Liver (tissue), 8 donors: ENCODE measurements at regions not wholly inside any gene's neighbourhood (a gene's known extent, or its start where the extent isn't known, plus 50 kb on each side); places are given as distances from the start of the nearest gene placed in this dataset.
"Not testable (repeated sequence)": the region's sequence is repeated elsewhere in the genome, so short reads cannot be mapped to it uniquely, and the experiment has no call there.

Source experiments
- DNase-seq: peaks from one replicate; pipeline ENCODE4 v3.0.0-alpha.2; 2017; ENCODE audit warnings: low spot score
- H3K27ac ChIP-seq, 2 donors: one replicate each; pipeline ENCODE4 v1.7.0; 2013; ENCODE audit warnings: inconsistent platforms in 2 of 2, low read length in 2 of 2, control low read depth in 1 of 2, low read depth in 1 of 2, mild to moderate bottlenecking in 1 of 2
- H3K27me3 ChIP-seq, 4 donors: one replicate each; pipeline versions ENCODE4 v1.6.1 to v1.7.0; 2013; ENCODE audit warnings: low read length in 3 of 4, inconsistent platforms in 1 of 4, mild to moderate bottlenecking in 1 of 4, moderate library complexity in 1 of 4; ENCODE audit not compliant: control insufficient read depth in 4 of 4, insufficient read depth in 4 of 4
- H3K36me3 ChIP-seq, 4 donors: one replicate each; pipeline versions ENCODE4 v1.6.1 to v1.7.0; 2013; ENCODE audit warnings: low read length in 3 of 4, mild to moderate bottlenecking in 3 of 4, low read depth in 1 of 4, moderate library complexity in 1 of 4; ENCODE audit not compliant: control insufficient read depth in 4 of 4, insufficient read depth in 3 of 4
- H3K4me1 ChIP-seq, 4 donors: one replicate each; pipeline versions ENCODE4 v1.6.1 to v1.7.0; 2013; ENCODE audit warnings: low read length in 3 of 4, mild to moderate bottlenecking in 3 of 4, moderate library complexity in 1 of 4; ENCODE audit not compliant: control insufficient read depth in 4 of 4, insufficient read depth in 4 of 4
- H3K4me3 ChIP-seq, 3 donors: one replicate each; pipeline versions ENCODE4 v1.6.1 to v1.7.0; 2013; ENCODE audit warnings: low read length in 3 of 3, control low read depth in 1 of 3, low read depth in 1 of 3, mild to moderate bottlenecking in 1 of 3
- H3K9ac ChIP-seq, 2 donors: one replicate each; pipeline ENCODE4 v1.7.0; 2013; ENCODE audit warnings: low read length in 2 of 2, mild to moderate bottlenecking in 2 of 2, moderate library complexity in 2 of 2, control low read depth in 1 of 2, low read depth in 1 of 2
- H3K9me3 ChIP-seq, 4 donors: one replicate each; pipeline versions ENCODE4 v1.6.1 to v1.7.0; 2013; ENCODE audit warnings: low read length in 3 of 4; ENCODE audit not compliant: control insufficient read depth in 4 of 4
- ATF3 ChIP-seq: IDR thresholded peaks from 2 replicates; pipeline ENCODE4 v1.6.1; 2016; ENCODE audit warnings: antibody characterized with exemption
- CTCF ChIP-seq: fragments of 150-350 bp; IDR thresholded peaks from 2 replicates; pipeline ENCODE4 v1.5.1; 2017; ENCODE audit warnings: improper control_type of control experiment, low read depth, low read length; ENCODE audit not compliant: missing input control
- EGR1 ChIP-seq, 2 donors: IDR thresholded peaks; 2 replicates each; pipeline ENCODE4 v1.6.1; 2016 to 2018; ENCODE audit warnings: antibody characterized with exemption in 2 of 2, low read depth in 2 of 2
- FOXA1 ChIP-seq: IDR thresholded peaks from 2 replicates; pipeline ENCODE4 v1.6.1; 2016; ENCODE audit warnings: antibody characterized with exemption
- FOXA2 ChIP-seq: IDR thresholded peaks from 2 replicates; pipeline ENCODE4 v1.6.1; 2016; ENCODE audit warnings: antibody characterized with exemption
- GABPA ChIP-seq, 2 donors: IDR thresholded peaks in 1 of 2; conservative IDR thresholded peaks in 1 of 2; 2 replicates each; pipeline ENCODE4 v1.6.1; 2016; ENCODE audit warnings: antibody characterized with exemption in 2 of 2, mild to moderate bottlenecking in 1 of 2, moderate library complexity in 1 of 2
- HNF4A ChIP-seq, 2 donors: conservative IDR thresholded peaks; 2 replicates each; pipeline ENCODE4 v1.6.1; 2016; ENCODE audit warnings: antibody characterized with exemption in 2 of 2, mild to moderate bottlenecking in 2 of 2
- HNF4G ChIP-seq: IDR thresholded peaks from 2 replicates; pipeline ENCODE4 v1.6.1; 2016; ENCODE audit warnings: antibody characterized with exemption
- JUND ChIP-seq, 2 donors: IDR thresholded peaks; 2 replicates each; pipeline ENCODE4 v1.6.1; 2016; ENCODE audit warnings: antibody characterized with exemption in 2 of 2
- MAX ChIP-seq: IDR thresholded peaks from 2 replicates; pipeline ENCODE4 v1.6.1; 2016; ENCODE audit warnings: antibody characterized with exemption
- NR2F2 ChIP-seq: IDR thresholded peaks from 2 replicates; pipeline ENCODE4 v1.6.1; 2016; ENCODE audit warnings: antibody characterized with exemption
- RAD21 ChIP-seq, 2 donors: IDR thresholded peaks; 2 replicates each; pipeline ENCODE4 v1.6.1; 2016; ENCODE audit warnings: antibody characterized with exemption in 2 of 2, mild to moderate bottlenecking in 2 of 2
- REST ChIP-seq: IDR thresholded peaks from 2 replicates; pipeline ENCODE4 v1.6.1; 2016; ENCODE audit warnings: antibody characterized with exemption, mild to moderate bottlenecking
- RXRA ChIP-seq, 2 donors: IDR thresholded peaks; 2 replicates each; pipeline ENCODE4 v1.6.1; 2017 to 2018; ENCODE audit warnings: antibody characterized with exemption in 2 of 2, mild to moderate bottlenecking in 1 of 2
- SP1 ChIP-seq: IDR thresholded peaks from 2 replicates; pipeline ENCODE4 v1.6.1; 2018; ENCODE audit warnings: antibody characterized with exemption, mild to moderate bottlenecking
- TAF1 ChIP-seq: conservative IDR thresholded peaks from 2 replicates; pipeline ENCODE4 v1.6.1; 2016; ENCODE audit warnings: antibody characterized with exemption, mild to moderate bottlenecking
- ZBTB33 ChIP-seq: IDR thresholded peaks from 2 replicates; pipeline ENCODE4 v1.6.1; 2016; ENCODE audit warnings: antibody characterized with exemption
- WGBS: extraction: QIAGEN DNeasy Blood & Tissue Kit; methylation state at CpG from one replicate; pipeline ENCODE4 v1.1.7; 2013; 5-methylcytosine and 5-hydroxymethylcytosine counted together
- donor health status: healthy.
- donor health status: healthy.
- donor health status: healthy.
- donor health status: healthy.
- donor health status: healthy.

GRCh38 chr2:21379668-21380067, 255.9 kb downstream of the TDRD15 start:
- not testable (repeated sequence) for DNase-seq, H3K27me3 ChIP-seq, H3K4me1 ChIP-seq, H3K9me3 ChIP-seq, H3K4me3 ChIP-seq, H3K27ac ChIP-seq, H3K9ac ChIP-seq, H3K36me3 ChIP-seq
- 91% methylated on average over 2 of the region's 2 CpGs for WGBS

GRCh38 chr2:21381421-21381820, 257.7 kb downstream of the TDRD15 start:
- Histone ChIP-seq H3K9ac (no peak overlapping the region), H3K9me3 (no peaks in the 10 kb centered on the region), H3K27ac (no peak overlapping the region), H3K4me1 (no peaks in the 10 kb centered on the region), H3K36me3 (no peaks in the 10 kb centered on the region), H3K4me3 (no peak overlapping the region), H3K27me3 (no peaks in the 10 kb centered on the region)
- TF ChIP-seq HNF4G (no peak), RAD21 (IDR thresholded peaks at IDR 0.05) (no peak), RXRA (IDR thresholded peaks at IDR 0.05) (no peak), ZBTB33 (no peak), FOXA1 (no peak)
- 67% methylated on average over 4 of the region's 4 CpGs for WGBS
- DNase-seq = no peak

GRCh38 chr2:21382701-21383520, 259.1 kb downstream of the TDRD15 start:
- no peaks in the 10 kb centered on the region for H3K9me3 ChIP-seq
- H3K4me3 ChIP-seq = no peak overlapping the region
- WGBS = 93% methylated on average over 5 of the region's 5 CpGs
- no peak for TF ChIP-seq RXRA (IDR thresholded peaks at IDR 0.05)
- TF ChIP-seq MAX = no peak
- no peak for TF ChIP-seq FOXA2
- TF ChIP-seq NR2F2 = no peak
- no peak for TF ChIP-seq HNF4G
- TF ChIP-seq ATF3 = no peak
- TF ChIP-seq ZBTB33 = no peak
- no peak for TF ChIP-seq EGR1 (IDR thresholded peaks at IDR 0.05; ENCODE audit: low read depth in 2 of 2)
- no peak for TF ChIP-seq SP1
- TF ChIP-seq TAF1 = no peak
- TF ChIP-seq JUND (IDR thresholded peaks at IDR 0.05) = no peak
- no peak for TF ChIP-seq HNF4A (conservative IDR thresholded peaks at IDR 0.05)
- no peak for TF ChIP-seq FOXA1
- TF ChIP-seq GABPA (IDR thresholded peaks at IDR 0.05 in 1 of 2, conservative IDR thresholded peaks at IDR 0.05 in 1 of 2) = no peak
- no peak for TF ChIP-seq CTCF
- TF ChIP-seq REST = no peak
- TF ChIP-seq RAD21 (IDR thresholded peaks at IDR 0.05) = no peak
- DNase-seq = no peak
- no peak overlapping the region for H3K9ac ChIP-seq
- H3K4me1 ChIP-seq = no peaks in the 10 kb centered on the region
- no peaks in the 10 kb centered on the region for H3K27me3 ChIP-seq
- no peaks in the 10 kb centered on the region for H3K36me3 ChIP-seq
- H3K27ac ChIP-seq = no peak overlapping the region
